PC-3 (cell line): ENCODE measurements at regions not wholly inside any gene's neighbourhood (a gene's known extent, or its start where the extent isn't known, plus 50 kb on each side); places are given as distances from the start of the nearest gene placed in this dataset.

Experiments used
- ATAC-seq: fragments of 200-7000 bp; cut with Tn5 transposase; 2 replicates; pipeline ENCODE4 v1.9.1; 2020; ENCODE audit warnings: mild to moderate bottlenecking, moderate library complexity
- BruUV-seq: library from RNA; stranded (reverse); fragments of 400-500 nt; replicated peaks from 2 replicates; lab custom pipeline; 2021; lab: Mats Ljungman, UMichigan
- CTCF ChIA-PET: fragments of 300-600 bp; sonication (Branson Sonifier 250); formaldehyde crosslinking; loops from one replicate; lab custom pipeline; 2022; ENCODE audit warnings: antibody characterized with exemption; lab: Charles Lee
- POLR2A ChIA-PET: fragments of 300-600 bp; sonication (Branson Sonifier 250); formaldehyde crosslinking; loops from one replicate; lab custom pipeline; 2022; ENCODE audit warnings: antibody characterized with exemption; ENCODE audit not compliant: unreplicated experiment; lab: Charles Lee
- DNase-seq: peaks from one replicate; pipeline ENCODE4 v3.0.0-alpha.2; 2015
- H2AFZ ChIP-seq: fragments of 300-600 bp; sonication (generic); 2 replicates; pipeline ENCODE4 v1.6.0; 2016; ENCODE audit warnings: antibody characterized with exemption, low read length
- H3F3A ChIP-seq: fragments of 300-600 bp; sonication (generic); one replicate; pipeline ENCODE4 v1.6.0; 2017; ENCODE audit warnings: antibody characterized with exemption, low read length, control low read depth, mild to moderate bottlenecking; ENCODE audit not compliant: unreplicated experiment
- H3K27ac ChIP-seq: fragments of 300-600 bp; sonication (generic); 2 replicates; pipeline ENCODE4 v1.5.1; 2016; ENCODE audit warnings: mild to moderate bottlenecking, low read length
- H3K27me3 ChIP-seq: fragments of 300-600 bp; sonication (generic); 2 replicates; pipeline ENCODE4 v1.6.1; 2016; ENCODE audit warnings: low read length, mixed read lengths
- H3K36me3 ChIP-seq: fragments of 300-600 bp; sonication (generic); 2 replicates; pipeline ENCODE4 v1.6.1; 2016; ENCODE audit warnings: low read depth, mixed run types, low read length, mixed read lengths
- H3K4me1 ChIP-seq: fragments of 300-600 bp; sonication (generic); 2 replicates; pipeline ENCODE4 v1.5.1; 2016; ENCODE audit warnings: low read length; ENCODE audit not compliant: insufficient read depth
- H3K4me2 ChIP-seq: fragments of 300-600 bp; sonication (generic); 2 replicates; pipeline ENCODE4 v1.6.0; 2016; ENCODE audit warnings: low read length
- H3K4me3 ChIP-seq: fragments of 300-600 bp; sonication (generic); 2 replicates; pipeline ENCODE4 v1.5.1; 2016; ENCODE audit warnings: mild to moderate bottlenecking, low read length, mixed read lengths
- H3K79me2 ChIP-seq: fragments of 300-600 bp; sonication (generic); 2 replicates; pipeline ENCODE4 v1.6.1; 2017; ENCODE audit warnings: low read length, mixed read lengths
- H3K9ac ChIP-seq: fragments of 300-600 bp; sonication (generic); 2 replicates; pipeline ENCODE4 v1.6.0; 2016; ENCODE audit warnings: mild to moderate bottlenecking, low read length
- H3K9me2 ChIP-seq: fragments of 300-600 bp; sonication (generic); replicated peaks from 2 replicates; pipeline ENCODE4 v1.6.1; 2016; ENCODE audit warnings: mixed run types, low read length, mixed read lengths
- H3K9me3 ChIP-seq: fragments of 300-600 bp; sonication (generic); 2 replicates; pipeline ENCODE4 v1.6.1; 2016; ENCODE audit warnings: low read length, mixed read lengths
- H4K20me1 ChIP-seq: fragments of 300-600 bp; sonication (generic); 2 replicates; pipeline ENCODE4 v1.6.1; 2016; ENCODE audit warnings: low read length, mixed read lengths
- CTCF ChIP-seq: fragments of 300-600 bp; sonication (generic); conservative IDR thresholded peaks from 2 replicates; pipeline ENCODE4 v1.5.1; 2017; ENCODE audit warnings: antibody characterized with exemption, low read depth, mild to moderate bottlenecking, low read length
- EZH2 ChIP-seq: fragments of 300-600 bp; sonication (generic); IDR thresholded peaks from one replicate; pipeline ENCODE4 v1.6.1; 2017; ENCODE audit warnings: antibody characterized with exemption, mild to moderate bottlenecking, low read length; ENCODE audit not compliant: unreplicated experiment
- EZH2phosphoT487 ChIP-seq: fragments of 300-600 bp; sonication (generic); IDR thresholded peaks from 2 replicates; pipeline ENCODE4 v1.6.1; 2018; ENCODE audit warnings: mild to moderate bottlenecking, antibody characterized with exemption, low read length, borderline replicate concordance
- intact Hi-C: fragments of 100-400 bp; cut with micrococcal nuclease; formaldehyde crosslinking; loops from 2 replicates; pipeline ENCODE4 v1.9.0; 2023

GRCh38 chr1:24999426-24999825, 69.3 kb upstream of the RUNX3 start:
- no TSS peak for BruUV-seq
- CTCF ChIA-PET = no interaction called here

GRCh38 chr1:24998563-24999245, 68.6 kb upstream of the RUNX3 start:
- Histone ChIP-seq H4K20me1 (no peaks in the 10 kb centered on the region), H3K9me3 (no peaks in the 10 kb centered on the region), H3F3A (no peaks in the 10 kb centered on the region), H3K4me2 (no peak overlapping the region), H3K9me2 (no peaks in the 10 kb centered on the region), H2AFZ (no peak overlapping the region), H3K4me3 (no peak overlapping the region), H3K4me1 (no peaks in the 10 kb centered on the region), H3K36me3 (no peaks in the 10 kb centered on the region), H3K27ac (no peak overlapping the region), H3K9ac (no peak overlapping the region), H3K79me2 (no peaks in the 10 kb centered on the region), H3K27me3 (no peaks in the 10 kb centered on the region)
- ATAC-seq (no peak), DNase-seq (no peak)
- CTCF ChIA-PET = no interaction called here
- no peak for TF ChIP-seq EZH2phosphoT487
- TF ChIP-seq EZH2 = no peak
- TF ChIP-seq CTCF = no peak
- POLR2A ChIA-PET = no interaction called here
- intact Hi-C loops = no loop called here
- BruUV-seq = no TSS peak

More at GRCh38 chr1:24999426-24999825, 69.3 kb upstream of the RUNX3 start:
- Histone ChIP-seq H3F3A (no peaks in the 10 kb centered on the region), H3K4me2 (no peak overlapping the region), H3K79me2 (no peaks in the 10 kb centered on the region), H3K36me3 (no peaks in the 10 kb centered on the region), H3K27me3 (no peaks in the 10 kb centered on the region), H3K9me3 (no peaks in the 10 kb centered on the region), H3K9me2 (no peaks in the 10 kb centered on the region), H3K4me1 (no peaks in the 10 kb centered on the region), H3K4me3 (no peak overlapping the region), H3K9ac (no peak overlapping the region), H4K20me1 (no peaks in the 10 kb centered on the region), H3K27ac (no peak overlapping the region), H2AFZ (no peak overlapping the region)
- POLR2A ChIA-PET = no interaction called here
- no peak for TF ChIP-seq EZH2phosphoT487
- TF ChIP-seq CTCF = no peak
- TF ChIP-seq EZH2 = no peak
- no peak for ATAC-seq
- intact Hi-C loops = no loop called here
- DNase-seq = no peak

GRCh38 chr1:24996983-24997893, 67.2 kb upstream of the RUNX3 start:
- intact Hi-C loops = no loop called here
- Histone ChIP-seq H3F3A (no peaks in the 10 kb centered on the region), H3K27ac (no peak overlapping the region), H4K20me1 (no peaks in the 10 kb centered on the region), H2AFZ (no peak overlapping the region), H3K36me3 (no peaks in the 10 kb centered on the region), H3K4me3 (no peak overlapping the region), H3K27me3 (peaks cover 12% of the 10 kb centered on the region), H3K4me1 (no peaks in the 10 kb centered on the region), H3K79me2 (no peaks in the 10 kb centered on the region), H3K9ac (no peak overlapping the region), H3K4me2 (no peak overlapping the region), H3K9me2 (no peaks in the 10 kb centered on the region), H3K9me3 (no peaks in the 10 kb centered on the region)
- no peak for TF ChIP-seq CTCF
- TF ChIP-seq EZH2phosphoT487 = no peak
- TF ChIP-seq EZH2 = no peak
- ATAC-seq (no peak), DNase-seq (no peak)
- BruUV-seq = no TSS peak
- CTCF ChIA-PET = no interaction called here
- POLR2A ChIA-PET = no interaction called here
